Gastrocnemius medialis (tissue), 4 donors: ENCODE measurements at regions not wholly inside any gene's neighbourhood (a gene's known extent, or its start where the extent isn't known, plus 50 kb on each side); places are given as distances from the start of the nearest gene placed in this dataset.

ENCODE experiments used
- POLR2A ChIP-seq, 2 donors: fragments of 450-650 bp; IDR thresholded peaks; one replicate each; pipeline ENCODE4 v1.6.1; 2017; ENCODE audit warnings: antibody characterized with exemption in 2 of 2, mild to moderate bottlenecking in 2 of 2, moderate library complexity in 2 of 2
- TF ChIP-seq, protein P1 (sequence below), 5 experiments: fragments of 450-650 bp in 3 of 5; fragments of 200-600 bp in 2 of 5; sonication (generic) in 2 of 5; IDR thresholded peaks in 4 of 5; conservative IDR thresholded peaks in 1 of 5; 1 replicate in 4 of 5; 2 replicates in 1 of 5; pipeline ENCODE4 v1.5.1; 2016 to 2019; ENCODE audit warnings: antibody characterized with exemption in 5 of 5, mild to moderate bottlenecking in 3 of 5, moderate library complexity in 3 of 5

DNA sequence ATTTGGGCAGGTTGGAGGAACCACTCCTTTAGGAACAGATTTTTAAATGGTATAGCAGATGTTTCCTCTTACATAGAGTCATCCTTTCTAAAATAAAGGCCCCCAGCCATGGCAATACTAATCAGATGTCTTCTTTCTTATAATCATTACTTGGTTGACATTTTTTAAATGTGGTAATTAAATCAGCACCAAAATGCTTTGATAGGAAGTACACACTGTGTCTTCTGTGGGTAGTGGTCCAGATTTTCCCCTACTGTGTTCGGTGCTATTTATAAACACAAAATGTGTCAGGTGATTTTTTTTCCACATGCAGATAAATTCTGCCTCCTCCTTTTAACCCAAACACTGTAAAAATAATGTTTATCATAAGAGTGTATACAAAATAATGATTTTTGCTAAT lies 200.9 kb upstream of the DTNA start:
- TF ChIP-seq, protein P1, sequence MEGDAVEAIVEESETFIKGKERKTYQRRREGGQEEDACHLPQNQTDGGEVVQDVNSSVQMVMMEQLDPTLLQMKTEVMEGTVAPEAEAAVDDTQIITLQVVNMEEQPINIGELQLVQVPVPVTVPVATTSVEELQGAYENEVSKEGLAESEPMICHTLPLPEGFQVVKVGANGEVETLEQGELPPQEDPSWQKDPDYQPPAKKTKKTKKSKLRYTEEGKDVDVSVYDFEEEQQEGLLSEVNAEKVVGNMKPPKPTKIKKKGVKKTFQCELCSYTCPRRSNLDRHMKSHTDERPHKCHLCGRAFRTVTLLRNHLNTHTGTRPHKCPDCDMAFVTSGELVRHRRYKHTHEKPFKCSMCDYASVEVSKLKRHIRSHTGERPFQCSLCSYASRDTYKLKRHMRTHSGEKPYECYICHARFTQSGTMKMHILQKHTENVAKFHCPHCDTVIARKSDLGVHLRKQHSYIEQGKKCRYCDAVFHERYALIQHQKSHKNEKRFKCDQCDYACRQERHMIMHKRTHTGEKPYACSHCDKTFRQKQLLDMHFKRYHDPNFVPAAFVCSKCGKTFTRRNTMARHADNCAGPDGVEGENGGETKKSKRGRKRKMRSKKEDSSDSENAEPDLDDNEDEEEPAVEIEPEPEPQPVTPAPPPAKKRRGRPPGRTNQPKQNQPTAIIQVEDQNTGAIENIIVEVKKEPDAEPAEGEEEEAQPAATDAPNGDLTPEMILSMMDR (IDR thresholded peaks at IDR 0.05 in 4 of 5, conservative IDR thresholded peaks at IDR 0.05 in 1 of 5), result no peak
- no peak for TF ChIP-seq POLR2A (IDR thresholded peaks at IDR 0.05)
